Activated CD8-positive, alpha-beta memory T cell treated with anti-CD3 and anti-CD28 coated beads, Interleukin-2, amount 50 U/mL, for 4 hours (primary cell): ENCODE measurements at regions not wholly inside any gene's neighbourhood (a gene's known extent, or its start where the extent isn't known, plus 50 kb on each side); places are given as distances from the start of the nearest gene placed in this dataset.

Experiments used
- DNase-seq: peaks from one replicate; pipeline ENCODE4 v3.0.0-alpha.2; 2020

DNA sequence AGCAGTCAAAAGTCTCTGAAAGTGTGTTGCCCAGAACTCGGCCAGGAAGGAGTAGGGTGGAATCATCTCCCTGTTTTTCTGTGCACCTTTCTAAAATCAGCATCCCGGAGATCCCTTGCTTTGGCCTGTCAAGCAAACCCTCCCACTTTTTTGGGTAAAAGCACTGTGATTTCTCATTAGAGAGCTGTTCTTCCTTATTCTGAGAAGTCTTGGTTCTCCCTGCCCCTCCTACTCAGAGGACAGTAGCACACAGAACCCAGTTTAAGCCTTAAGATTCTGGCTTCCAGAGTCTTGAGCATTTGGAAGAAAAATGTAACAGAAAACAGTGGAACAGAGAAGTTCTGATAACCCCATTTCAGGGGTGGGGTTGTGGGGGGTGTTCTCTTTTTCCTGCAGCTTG is 52.6 kb upstream of the KATNAL1 start:
- DNase-seq: no peak

DNA sequence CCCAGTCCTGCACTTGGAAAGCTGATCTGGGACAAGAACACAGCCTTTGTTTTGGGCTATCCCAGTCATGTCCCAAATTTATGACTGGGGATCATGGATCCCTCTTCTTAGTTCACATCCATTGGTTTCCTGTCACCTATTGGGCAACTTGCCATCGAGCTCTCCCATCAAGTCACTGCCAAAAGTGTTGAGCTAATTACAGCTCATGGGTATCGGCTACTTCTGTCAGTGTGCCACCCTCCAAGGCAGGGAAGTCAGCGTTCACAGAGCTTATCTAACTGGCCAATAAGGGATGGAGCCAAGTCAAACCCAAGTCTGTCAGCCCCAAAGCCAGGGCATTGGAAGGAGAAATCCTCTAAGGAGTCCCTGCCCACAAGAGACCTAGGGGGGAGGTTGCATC is 53.2 kb upstream of the KATNAL1 start:
- DNase-seq: no peak

DNA sequence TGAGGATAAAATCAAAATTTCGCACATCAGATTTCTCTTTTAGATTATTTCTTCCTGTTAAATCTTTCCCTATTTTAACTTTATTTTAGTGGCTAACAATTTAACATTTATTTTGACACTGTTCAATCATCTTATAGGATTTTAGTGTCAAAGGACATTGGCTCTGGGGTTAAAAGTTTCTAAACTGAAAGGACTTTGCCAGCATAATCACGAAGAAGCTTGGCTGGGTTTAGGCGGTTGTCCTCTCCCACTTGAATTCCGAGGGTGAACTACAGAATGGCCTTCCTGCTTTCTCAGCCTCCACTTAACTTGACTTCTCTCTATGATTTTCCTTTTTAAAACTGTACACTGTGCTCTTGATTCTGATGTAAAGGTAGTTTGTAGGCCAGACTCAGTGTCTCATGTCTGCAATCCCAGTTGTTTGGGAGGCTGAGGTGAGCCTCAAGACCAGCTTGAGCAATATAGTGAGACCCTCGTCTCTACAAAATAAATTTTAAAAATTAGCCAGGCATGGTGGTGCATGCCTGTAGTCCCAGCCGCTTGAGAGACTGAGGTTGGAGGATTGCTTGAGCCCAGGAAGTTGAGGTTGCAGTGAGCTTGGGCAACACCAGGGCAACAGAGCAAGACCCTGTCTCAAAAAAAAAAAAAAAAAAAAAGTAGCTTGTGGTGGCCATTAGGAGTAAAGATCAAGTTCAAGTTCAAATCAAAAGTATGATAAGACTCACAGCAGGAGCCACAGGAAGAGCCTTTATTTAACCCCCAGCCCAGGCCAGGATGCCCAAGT is 54.8 kb upstream of the KATNAL1 start:
- no peak for DNase-seq

DNA sequence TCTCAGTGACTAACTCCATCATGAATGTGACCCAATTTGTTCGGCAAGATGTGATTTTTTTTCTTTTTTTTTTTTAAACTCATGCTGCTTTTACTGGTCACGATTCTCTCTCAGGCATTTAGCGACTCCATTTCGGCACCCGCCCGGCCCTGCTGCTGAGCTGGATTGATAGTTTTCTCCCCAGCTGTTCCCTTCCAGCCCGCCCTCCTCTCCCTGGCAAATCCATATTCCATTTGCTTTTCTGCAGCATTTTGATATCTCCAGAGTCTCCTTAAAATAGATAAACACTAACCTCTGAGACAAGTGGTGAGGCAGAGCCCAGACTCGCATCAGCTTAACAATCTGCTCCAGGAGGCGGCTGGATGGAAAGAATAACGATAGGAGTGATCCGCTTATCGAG is 55.5 kb upstream of the KATNAL1 start:
- DNase-seq: no peak

DNA sequence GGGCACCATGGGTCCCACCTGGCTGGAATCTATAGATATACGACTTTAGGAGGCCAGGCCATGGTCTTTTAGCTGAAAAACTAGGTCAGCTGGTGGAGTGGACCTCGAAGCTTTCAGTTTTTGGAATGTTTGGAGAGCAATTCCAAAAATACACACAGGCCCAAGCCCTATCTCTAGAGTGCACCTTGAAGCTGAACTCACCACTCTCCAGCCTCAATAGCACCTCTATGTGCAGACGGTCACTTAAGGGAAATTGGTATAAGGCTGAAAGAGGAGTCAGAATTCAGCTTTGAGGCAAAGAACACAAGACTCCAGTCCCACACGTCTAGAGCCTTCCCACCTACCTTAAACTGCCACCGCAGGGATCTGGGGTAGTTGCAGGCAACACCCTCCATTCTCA is 56.4 kb upstream of the KATNAL1 start:
- DNase-seq: no peak

DNA sequence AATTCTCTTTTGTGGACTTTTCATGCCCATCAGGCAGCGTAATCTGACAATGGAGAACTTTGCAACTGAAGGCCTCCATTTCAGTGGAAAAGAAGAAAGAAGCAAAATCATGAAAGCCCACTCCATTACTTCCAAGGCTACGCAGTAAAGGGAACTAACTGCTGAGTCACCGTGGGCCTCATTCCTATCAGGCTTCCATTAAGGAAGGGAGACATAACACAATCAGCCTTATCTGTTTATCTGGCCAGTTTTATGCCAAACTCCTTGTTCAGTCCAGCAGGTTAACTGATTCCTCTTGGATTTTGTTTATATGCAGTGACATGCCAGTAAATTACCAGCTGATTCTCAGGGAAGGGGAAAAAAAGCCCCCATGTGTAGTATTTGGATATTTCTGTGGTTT is 56.8 kb upstream of the KATNAL1 start:
- no peak for DNase-seq

DNA sequence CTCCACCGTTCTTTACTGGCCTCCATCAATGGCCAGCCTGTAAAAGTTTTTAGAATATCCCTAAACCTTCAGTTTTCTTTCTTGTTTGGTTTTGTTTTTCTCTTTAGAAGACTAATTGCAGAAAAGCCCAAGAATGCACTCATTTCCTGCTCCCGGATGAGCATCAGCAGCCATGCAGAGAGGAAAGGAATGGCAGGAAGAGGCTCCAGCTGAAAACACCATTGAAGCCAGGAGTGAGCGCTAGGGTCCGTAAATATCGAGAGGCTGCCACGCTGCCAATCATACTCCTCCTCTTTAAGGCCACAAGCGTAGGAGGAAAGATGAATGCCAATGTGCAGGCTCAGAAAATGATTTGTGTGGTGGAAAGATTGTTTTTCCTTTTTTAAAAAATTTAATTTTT is 57.4 kb upstream of the UBE2L5 start:
- DNase-seq: no peak

DNA sequence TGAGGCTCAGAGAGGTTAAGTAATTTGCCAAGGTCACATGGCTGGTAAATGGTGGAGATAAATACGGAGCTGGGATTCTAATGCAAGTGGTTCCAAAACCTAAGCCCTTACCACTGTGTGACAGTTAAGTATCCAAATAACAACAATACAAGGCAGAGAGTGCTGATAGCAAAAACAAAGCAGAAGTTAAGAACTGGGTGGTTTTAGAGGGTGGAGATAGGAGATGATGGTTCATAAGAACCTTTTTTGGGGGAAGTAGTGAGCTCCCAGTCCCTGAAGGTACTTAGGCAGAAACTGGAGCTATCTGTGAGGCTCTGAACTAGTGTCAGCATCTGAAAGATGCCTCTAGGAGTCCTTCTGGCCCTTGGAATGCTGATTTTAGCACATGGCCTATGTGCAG is 56.2 kb upstream of the UBE2L5 start:
- DNase-seq: no peak

DNA sequence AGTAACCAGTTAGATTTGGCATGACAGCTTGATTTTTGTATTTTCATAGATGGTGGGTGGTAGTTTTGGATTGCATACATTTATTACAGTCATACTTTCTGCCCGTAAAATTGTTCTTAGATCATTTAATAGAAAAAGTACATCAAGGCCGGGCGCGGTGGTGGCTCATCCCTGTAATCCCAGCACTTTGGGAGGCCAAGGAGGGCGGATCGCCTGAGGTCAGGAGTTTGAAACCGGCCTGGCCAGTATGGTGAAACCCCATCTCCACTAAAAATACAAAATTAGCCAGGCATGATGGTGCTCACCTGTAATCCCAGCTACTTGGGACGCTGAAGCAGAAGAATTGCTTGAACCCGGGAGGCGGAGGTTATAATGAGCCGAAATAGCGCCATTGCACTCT is 55.0 kb upstream of the UBE2L5 start:
- no peak for DNase-seq

DNA sequence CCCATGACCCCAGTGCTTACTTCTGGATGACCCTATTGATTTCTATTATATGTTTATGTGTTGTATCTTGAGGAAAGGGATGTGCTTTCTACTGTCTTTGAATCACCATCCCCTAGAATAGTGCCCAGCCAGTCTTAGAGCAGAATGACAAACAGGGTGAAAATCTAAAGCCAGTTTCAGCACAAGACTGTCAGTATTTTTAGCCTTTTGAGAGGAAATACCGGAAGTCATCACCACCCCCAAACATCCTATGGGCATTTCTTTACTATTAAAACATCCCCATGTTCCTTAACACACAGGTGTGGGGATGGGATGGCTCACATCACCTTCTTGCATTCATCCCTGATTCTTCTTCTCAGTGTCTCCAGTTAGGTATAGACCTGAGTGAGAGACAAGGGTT is 52.1 kb upstream of the UBE2L5 start:
- DNase-seq: no peak

DNA sequence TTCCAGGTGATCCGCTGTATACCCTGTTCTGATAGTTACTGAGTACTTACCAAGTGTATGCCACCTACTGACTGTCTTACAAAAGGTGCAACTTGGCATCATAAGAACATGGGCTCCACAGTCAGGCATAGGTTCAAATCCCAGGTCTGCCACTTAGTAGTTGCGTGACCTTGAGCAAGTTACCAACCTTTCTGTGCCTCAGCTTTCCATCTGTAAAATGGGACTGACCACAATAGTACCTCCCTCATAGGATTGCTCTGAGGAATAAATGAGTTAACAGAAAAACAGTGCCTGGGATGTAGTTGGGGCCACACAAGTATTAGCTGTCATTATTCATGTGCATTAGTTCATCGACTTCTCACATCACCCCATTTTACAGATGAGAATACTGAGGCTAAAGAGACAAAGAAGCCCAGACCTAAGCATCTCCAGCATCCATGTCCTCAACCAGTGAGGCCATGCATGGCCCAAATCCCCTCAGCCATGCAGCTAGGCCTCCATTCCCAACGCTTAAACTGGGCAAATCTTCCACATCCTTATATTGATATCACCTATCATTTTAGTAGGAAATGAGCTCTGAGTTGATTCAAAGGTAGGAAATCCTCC is 51.3 kb upstream of the UBE2L5 start:
- DNase-seq: no peak

DNA sequence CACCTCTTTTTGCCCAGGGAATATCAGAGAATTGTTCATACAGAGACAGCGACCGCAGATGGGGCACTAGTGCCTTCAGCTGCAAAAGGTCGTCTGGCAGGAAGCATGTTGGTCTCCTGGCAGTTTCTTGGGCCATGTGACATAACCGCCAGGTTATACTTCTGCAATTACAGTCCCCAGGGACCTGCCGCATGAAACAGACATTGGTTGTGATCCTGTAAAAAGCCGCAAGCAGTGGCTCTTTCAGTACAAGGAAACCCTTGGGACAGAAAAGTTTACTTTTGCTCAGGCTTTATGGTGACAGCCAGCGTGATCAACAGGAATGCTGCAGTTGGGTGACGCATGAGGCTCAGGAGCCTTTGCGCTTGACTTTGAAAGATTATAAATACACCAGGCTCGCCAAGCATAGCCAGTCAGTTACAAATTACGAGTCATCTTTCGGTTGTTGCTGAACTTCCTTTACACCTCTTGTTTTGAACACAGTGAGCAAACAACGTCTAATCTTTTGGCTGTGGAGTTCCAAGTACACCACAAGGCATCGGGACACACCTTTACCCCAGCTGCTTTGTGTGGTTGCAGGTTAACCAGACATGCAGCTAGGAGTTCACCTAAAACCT is 50.5 kb upstream of the UBE2L5 start:
- peak; percentile 63 for DNase-seq
